ENCODE measurements at regions not wholly inside any gene's neighbourhood (a gene's known extent, or its start where the extent isn't known, plus 50 kb on each side); places are given as distances from the start of the nearest gene placed in this dataset.

DNA sequence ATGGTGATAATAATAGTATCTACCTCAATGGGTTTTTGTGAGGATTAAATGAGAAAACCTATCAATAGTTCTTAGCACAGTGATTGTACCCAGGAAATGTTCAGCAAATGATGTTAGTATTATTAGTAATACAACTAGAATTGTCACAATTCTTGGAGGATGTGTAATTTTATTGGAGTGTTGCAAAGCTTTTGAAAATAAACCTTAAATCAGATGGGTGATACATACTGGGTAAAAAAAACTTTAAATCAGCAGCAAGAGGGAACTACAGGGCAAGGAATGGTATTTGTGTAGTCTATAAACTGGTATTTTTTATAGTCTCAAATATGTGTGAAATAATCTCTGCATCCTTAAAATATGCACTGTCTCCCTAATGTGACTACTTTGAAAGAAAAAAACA lies 371.6 kb downstream of the PIK3R1 start:
- no peak for DNase-seq (ENCODE audit: low spot score)

GRCh38 chr5:68591850-68592249 lies 376.3 kb downstream of the PIK3R1 start:
- no peak for DNase-seq (ENCODE audit: low spot score)

DNA sequence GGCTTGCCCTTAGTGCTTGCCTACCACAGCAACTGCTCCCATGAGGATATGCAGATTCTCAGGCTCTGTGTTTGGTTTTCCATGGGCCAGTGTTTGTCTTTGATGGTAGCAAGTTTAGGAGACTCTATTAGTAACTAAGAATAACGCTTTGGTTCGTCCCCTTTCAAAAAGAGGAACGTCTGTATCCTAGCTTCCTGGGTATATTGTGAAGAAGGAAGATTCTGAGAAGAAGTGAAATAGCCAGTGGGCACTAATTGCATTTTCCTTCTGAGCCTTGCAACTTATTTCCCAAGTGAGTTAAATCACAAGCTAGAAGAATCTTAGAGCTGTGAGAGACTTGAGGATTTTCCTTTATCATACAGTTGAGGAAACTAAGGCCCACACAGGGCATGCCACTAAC lies 376.8 kb downstream of the PIK3R1 start:
- no peak for DNase-seq (ENCODE audit: low spot score)

DNA sequence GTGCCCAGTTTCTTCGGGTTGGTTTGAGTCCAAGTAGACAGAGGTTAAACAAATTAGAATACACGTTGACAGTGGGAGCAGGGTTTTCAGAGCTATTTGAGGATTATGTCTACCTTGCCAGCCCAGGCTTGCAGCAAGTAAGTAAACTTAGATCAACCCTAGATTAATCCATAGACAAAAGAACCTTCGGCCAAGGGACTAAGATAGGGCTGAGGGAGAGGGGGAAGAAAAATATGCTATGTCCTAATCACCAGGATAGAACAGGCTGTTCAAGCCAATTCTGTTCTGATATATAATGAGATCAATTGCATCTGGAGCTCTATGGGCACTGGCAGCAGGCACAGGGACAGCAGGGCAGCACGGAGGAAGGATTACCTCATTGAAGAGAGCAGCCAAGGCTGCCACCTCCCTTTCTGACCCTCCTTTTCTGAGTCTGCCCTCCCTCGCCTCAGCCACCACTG lies 377.7 kb downstream of the PIK3R1 start:
- DNase-seq (ENCODE audit: low spot score), result peak; percentile 49

DNA sequence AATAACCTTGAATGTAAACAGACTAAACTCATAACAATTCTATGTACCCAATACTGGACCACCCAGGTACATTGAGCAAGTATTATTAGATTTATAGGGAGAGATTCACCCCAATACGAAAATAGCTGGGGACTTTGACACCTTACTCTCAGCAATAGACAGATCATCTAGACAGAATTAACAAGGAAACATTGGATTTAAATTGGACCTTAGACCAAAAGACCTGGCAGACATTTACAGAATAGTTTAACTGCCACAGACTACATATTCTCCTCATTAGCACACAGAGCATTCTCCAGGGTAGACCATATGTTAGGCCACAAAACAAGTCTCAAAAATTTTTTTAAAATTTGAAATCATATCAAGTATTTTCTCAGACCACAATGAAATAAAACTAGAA lies 397.4 kb downstream of the PIK3R1 start:
- DNase-seq (ENCODE audit: low spot score), result no peak

DNA sequence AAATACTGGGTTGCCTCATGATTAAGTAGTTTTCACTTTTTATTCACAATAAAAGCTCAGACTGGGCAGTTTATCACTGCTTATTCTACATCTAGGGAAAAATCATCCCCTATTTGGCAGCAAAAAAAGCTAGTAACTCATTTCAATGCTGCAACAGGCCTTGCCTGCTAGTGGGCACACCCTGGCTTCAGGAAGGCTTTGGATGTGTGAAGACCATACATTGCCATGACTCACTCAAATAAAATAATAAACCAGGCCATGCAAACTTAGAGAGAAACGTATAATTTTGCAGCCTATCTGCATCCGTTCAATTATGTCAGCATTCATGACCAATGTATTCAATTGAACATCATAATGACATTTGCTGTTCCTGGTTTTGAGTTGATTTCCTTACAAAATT lies 402.9 kb downstream of the PIK3R1 start:
- DNase-seq (ENCODE audit: low spot score), result no peak

DNA sequence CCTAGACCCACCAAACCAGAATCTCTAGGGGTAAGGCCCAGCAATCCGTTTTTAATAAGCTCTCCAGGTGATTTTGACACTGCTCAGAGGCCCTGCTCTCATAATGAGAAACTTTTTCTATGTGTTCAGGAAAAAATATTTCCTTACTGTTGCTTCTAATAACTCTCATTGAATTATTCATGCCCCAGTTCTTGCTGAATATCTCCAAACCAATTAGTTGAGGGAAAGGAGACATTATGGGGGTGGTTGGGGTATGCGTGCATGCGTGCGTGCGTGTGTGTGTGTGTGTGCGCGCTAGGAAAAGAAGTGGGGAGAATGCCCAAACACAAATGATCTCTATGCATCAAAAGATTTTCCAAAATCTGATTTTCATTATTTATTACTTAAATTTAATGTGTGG lies 411.4 kb downstream of the PIK3R1 start:
- DNase-seq (ENCODE audit: low spot score), result no peak

GRCh38 chr5:68628082-68628814 lies 412.7 kb downstream of the PIK3R1 start:
- DNase-seq (ENCODE audit: low spot score), result no peak

DNA sequence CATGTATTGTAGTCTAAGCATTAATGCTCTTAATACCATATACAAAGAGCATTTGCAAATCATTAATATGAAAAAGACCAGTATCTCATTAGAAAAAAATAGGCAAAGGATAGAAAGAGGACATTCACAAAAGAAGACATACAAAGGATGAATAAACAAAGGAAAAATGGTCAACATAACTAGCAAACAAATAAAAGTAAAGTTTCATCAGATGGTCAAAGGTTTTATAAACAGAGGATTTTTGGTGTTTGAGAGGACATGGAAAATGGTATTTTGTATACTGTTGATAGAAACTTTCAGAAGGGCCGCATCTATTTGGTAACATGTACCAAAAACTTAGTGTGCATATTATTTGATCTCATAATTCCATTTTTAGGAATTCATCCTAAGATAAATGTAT lies 414.8 kb downstream of the PIK3R1 start:
- no peak for DNase-seq (ENCODE audit: low spot score)

DNA sequence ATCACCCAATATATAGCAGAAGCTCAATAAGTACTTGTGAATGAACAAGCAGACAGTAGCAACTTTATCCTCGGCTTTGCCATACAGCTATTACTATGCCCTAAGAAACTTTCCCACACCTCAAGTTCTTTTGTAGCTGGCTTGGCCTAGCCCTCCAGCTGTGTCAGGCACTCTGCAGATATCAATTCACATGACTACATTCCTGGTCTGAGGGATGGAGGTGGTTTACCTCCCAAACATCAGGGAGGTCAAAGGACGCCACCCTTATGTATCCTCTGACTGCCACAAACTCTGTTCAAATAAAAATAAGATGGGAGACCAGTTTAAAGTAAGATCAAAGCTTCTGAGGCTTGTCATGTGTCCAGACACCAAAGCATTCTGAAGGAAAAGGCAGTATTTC lies 416.3 kb downstream of the PIK3R1 start:
- DNase-seq (ENCODE audit: low spot score), result no peak

GRCh38 chr5:68641211-68641610 lies 425.7 kb downstream of the PIK3R1 start:
- no peak for DNase-seq (ENCODE audit: low spot score)

DNA sequence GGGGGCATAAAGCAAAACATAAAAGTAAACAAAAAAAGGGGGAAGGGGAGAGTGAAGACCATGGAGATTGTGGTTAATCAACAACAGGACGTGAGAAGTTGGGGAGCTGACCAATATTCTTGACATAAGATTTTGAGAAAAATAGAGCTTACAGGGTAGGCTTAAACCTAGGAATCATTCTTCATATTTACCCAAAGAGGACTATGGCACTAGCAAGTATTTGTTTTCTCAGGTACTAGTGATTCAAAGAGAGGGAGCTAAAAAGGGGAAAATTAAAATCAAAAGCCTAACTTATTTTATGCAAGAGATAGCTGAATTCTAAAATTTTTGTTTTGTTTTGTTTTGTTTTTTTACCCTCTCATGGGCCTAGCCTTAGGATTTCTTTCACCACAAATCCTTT lies 427.5 kb downstream of the PIK3R1 start:
- DNase-seq (ENCODE audit: low spot score), result no peak

DNA sequence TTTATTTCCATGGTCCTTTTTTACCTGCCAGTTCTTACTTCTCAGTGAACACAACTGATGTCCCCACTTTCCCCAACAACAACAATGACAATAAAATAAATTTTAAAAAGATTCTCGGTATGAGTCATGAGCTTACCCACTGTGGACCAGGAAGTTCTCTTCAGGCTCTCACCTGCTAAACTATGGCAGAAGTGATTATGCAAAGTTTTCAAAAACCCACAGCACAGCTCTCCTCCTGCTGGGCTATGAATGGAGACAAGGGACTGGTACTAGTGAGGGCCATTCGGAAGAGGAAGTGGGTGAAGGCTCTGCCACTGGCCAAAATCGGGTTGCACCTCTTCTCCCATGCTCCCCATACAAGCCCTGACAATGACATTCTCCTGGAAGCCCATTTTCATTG lies 429.4 kb downstream of the PIK3R1 start:
- DNase-seq (ENCODE audit: low spot score), result peak; percentile 23

GRCh38 chr5:68646144-68646543 lies 430.6 kb downstream of the PIK3R1 start:
- no peak for DNase-seq (ENCODE audit: low spot score)

GRCh38 chr5:68647743-68648142 lies 432.2 kb downstream of the PIK3R1 start:
- no peak for DNase-seq (ENCODE audit: low spot score)

GRCh38 chr5:68648944-68649857 lies 433.6 kb downstream of the PIK3R1 start:
- no peak for DNase-seq (ENCODE audit: low spot score)

DNA sequence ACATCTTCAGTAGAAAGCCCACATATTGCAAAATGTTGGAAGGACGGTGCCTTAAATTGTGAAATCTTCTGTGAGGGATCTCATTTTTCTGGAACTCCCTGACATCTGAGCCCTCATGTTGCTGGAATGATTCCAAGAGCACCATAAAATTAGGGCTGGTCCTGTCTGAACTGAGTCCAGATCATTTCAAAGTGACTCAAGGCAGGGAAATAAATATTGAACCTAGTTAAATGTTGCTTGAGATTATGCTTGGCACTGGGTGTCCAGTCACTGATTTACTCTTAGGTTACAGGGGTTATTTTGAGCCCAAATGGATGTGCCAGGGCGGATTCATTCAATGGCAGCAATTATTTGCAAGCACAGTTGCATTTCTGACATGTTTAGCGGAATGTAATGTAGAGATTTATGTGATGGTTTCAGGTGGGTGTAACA lies 437.0 kb downstream of the PIK3R1 start:
- DNase-seq (ENCODE audit: low spot score), result peak; percentile 28

DNA sequence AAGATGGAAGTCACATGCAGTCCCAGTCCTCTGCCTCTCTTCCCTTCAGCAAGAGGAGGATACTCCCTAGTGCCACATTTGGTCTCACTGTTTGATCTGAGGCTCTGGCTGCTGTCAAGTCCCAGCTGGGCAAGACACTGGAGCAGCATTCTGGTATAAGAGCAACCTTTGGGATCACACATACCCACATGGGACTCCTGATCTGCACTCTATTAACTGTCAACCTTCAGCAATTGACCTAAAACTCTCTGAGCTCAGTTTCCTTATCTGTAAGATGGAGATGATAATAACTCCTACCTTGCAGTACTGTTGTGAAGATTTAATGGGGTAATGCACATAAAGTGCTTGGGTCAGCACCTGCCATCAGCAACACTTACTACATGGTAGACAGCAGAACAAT lies 437.9 kb downstream of the PIK3R1 start:
- no peak for DNase-seq (ENCODE audit: low spot score)

DNA sequence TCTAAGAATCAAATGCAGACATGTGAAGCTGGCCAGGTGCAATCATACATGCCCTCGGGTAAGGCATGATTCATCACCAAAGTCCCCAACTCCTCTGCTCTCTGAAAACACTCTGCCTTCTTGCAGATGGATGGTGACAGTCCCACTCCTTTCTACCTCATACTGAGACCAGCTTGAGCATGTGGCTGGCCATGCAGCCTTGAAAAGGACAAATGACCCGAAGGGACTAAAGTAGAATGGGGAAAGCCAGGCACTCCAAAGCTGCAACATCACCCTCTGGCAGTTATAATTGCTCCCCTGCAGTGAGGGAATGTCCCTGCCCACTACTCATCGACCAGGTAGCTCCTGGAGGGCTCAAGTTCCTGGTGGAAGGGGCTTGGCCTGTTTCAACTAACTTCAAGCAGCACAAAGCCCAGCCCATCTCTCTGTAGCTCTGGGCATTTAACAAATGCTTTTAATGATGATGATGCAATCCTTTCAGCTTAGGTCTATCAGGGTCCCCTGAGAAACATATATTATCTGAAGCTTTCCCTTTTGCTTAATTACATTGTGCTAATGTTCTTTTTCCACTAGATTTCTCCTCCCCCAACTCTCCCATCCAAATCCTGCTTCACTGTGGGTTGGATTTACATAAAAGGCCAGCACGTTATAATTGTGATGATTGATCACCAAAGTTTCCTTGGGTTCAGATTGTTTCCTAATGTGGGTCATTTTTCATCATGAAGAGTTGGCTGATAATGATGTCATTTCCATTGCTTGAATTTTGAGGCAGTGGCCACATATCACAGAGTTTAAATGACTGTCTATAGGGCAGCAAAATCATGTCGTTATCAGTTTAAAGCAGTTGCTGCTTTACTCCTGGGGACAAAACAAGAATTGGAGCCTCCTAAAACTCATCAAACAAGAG lies 436.5 kb upstream of the SLC30A5 start:
- DNase-seq (ENCODE audit: low spot score), result peak; percentile 36

- no peak for DNase-seq (ENCODE audit: low spot score)
Observed at GRCh38 chr5:68658810-68659372, 434.9 kb upstream of the SLC30A5 start.

- DNase-seq (ENCODE audit: low spot score), result no peak
Observed at GRCh38 chr5:68659881-68660280, 433.9 kb upstream of the SLC30A5 start.

- peak; percentile 53 for DNase-seq (ENCODE audit: low spot score)
Observed at GRCh38 chr5:68661237-68661636, 432.6 kb upstream of the SLC30A5 start.
